ENCODE measurements at regions not wholly inside any gene's neighbourhood (a gene's known extent, or its start where the extent isn't known, plus 50 kb on each side); places are given as distances from the start of the nearest gene placed in this dataset.

DNA sequence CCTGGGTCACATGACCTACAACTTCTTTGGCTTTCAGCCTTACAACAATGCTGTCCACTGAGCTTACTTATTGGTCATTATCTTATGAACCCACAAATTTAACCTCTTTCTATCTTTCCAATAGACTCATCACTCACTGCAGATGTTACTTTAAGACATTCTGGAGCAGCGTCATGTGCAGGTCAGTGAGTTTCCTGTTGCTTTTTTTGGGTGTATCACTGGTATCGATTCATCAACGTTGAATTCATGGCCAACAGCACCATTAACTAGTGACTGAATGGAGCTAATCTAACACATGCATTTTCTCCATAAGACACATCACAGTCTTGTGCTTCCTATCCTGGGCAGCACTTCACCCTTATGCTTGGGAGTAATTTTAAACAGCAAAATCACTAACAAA lies 672.6 kb upstream of the CDH18 start:
- no peak overlapping the region for H3K27ac ChIP-seq
- H3K4me3 ChIP-seq: no peak overlapping the region
- H3K27me3 ChIP-seq: no peaks in the 10 kb centered on the region
- TF ChIP-seq POLR2A (IDR thresholded peaks at IDR 0.05) (no peak), POLR2AphosphoS5 (IDR thresholded peaks at IDR 0.05) (no peak), EP300 (IDR thresholded peaks at IDR 0.05) (no peak)
- TF ChIP-seq, protein P1, sequence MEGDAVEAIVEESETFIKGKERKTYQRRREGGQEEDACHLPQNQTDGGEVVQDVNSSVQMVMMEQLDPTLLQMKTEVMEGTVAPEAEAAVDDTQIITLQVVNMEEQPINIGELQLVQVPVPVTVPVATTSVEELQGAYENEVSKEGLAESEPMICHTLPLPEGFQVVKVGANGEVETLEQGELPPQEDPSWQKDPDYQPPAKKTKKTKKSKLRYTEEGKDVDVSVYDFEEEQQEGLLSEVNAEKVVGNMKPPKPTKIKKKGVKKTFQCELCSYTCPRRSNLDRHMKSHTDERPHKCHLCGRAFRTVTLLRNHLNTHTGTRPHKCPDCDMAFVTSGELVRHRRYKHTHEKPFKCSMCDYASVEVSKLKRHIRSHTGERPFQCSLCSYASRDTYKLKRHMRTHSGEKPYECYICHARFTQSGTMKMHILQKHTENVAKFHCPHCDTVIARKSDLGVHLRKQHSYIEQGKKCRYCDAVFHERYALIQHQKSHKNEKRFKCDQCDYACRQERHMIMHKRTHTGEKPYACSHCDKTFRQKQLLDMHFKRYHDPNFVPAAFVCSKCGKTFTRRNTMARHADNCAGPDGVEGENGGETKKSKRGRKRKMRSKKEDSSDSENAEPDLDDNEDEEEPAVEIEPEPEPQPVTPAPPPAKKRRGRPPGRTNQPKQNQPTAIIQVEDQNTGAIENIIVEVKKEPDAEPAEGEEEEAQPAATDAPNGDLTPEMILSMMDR (IDR thresholded peaks at IDR 0.05): no peak
- 43 to 67% methylated on average over 3 of the region's 3 CpGs for WGBS, 2 donors (ENCODE audit: low coverage in 1 of 2)
- H3K9me3 ChIP-seq: no peaks in the 10 kb centered on the region
- no peaks in the 10 kb centered on the region for H3K36me3 ChIP-seq
- H3K4me1 ChIP-seq: no peaks in the 10 kb centered on the region
- no peak for ATAC-seq

DNA sequence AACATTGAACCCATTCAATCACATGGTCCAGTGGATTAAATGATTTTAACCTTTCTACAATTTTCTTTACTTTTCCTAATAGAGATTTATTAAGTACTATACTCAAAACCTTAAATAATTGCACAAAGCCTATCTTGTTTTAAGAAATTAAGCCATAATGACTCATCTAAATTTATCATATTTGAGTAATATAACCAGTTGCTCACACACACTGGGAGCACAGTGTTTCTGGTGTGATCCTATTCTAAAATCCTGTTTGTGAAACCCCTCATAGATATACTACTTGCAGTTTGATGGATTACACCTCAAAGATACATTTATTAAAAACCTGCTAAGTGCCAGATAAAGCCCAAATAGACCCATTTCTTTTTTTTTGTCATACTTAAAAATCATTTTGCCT lies 668.3 kb upstream of the CDH18 start:
- ATAC-seq: no peak
- Histone ChIP-seq H3K4me1 (no peaks in the 10 kb centered on the region), H3K9me3 (peaks cover 0 to 3% (median 0%) of the 10 kb centered on the region in 3 donors), H3K4me3 (no peak overlapping the region), H3K27me3 (no peaks in the 10 kb centered on the region), H3K27ac (no peak overlapping the region), H3K36me3 (no peaks in the 10 kb centered on the region)
- TF ChIP-seq EP300 (IDR thresholded peaks at IDR 0.05) (no peak), POLR2A (IDR thresholded peaks at IDR 0.05) (no peak), POLR2AphosphoS5 (IDR thresholded peaks at IDR 0.05) (no peak)
- TF ChIP-seq, protein P1 (IDR thresholded peaks at IDR 0.05): no peak

DNA sequence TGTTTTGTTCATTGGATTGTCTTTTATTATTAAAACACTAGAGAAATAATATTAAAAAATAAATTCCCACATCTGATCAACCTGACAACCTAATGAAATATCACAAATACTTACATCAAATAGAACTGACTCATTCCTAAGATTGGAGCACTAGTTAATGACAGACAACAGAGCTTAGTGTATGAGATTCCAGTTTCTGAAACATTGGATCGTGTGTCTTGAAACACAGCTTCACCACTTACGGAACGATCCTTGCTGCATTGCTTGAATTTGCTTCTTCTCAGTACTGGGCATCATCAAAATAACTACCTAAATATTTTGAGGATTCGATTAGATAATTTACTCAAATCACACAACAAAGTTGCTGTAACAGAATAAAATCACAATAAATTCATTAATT lies 667.2 kb upstream of the CDH18 start:
- no peak for ATAC-seq
- no peak overlapping the region for H3K4me3 ChIP-seq
- H3K36me3 ChIP-seq: no peaks in the 10 kb centered on the region
- peaks cover 0 to 3% (median 0%) of the 10 kb centered on the region in 3 donors for H3K9me3 ChIP-seq
- H3K27ac ChIP-seq: no peak overlapping the region
- no peaks in the 10 kb centered on the region for H3K4me1 ChIP-seq
- TF ChIP-seq EP300 (IDR thresholded peaks at IDR 0.05) (no peak), POLR2A (IDR thresholded peaks at IDR 0.05) (no peak), POLR2AphosphoS5 (IDR thresholded peaks at IDR 0.05) (no peak)
- H3K27me3 ChIP-seq: no peaks in the 10 kb centered on the region
- WGBS, 2 donors (ENCODE audit: low coverage in 1 of 2): 79 to 82% methylated on average over 4 of the region's 4 CpGs

DNA sequence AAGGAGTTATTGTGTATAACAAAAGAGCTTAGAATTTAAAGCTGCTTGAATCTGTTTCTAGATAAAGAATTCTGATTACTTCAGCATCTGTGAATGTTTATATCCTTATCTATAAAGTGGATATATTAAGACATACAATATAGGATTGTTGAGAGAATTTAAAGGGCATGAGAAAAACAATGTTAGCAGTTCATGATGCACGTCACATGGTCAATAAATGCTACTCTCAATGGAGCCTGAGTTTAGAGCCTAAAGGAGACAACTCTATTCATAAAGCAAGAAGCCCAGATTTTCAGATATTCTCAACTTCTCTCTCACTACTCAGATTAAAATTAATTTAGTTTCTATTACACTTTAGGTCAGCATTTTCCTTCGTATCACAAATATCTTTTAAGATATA lies 666.7 kb upstream of the CDH18 start:
- Histone ChIP-seq H3K9me3 (peaks cover 0 to 3% (median 0%) of the 10 kb centered on the region in 3 donors), H3K36me3 (no peaks in the 10 kb centered on the region), H3K27ac (no peak overlapping the region), H3K4me1 (no peaks in the 10 kb centered on the region), H3K4me3 (no peak overlapping the region), H3K27me3 (no peaks in the 10 kb centered on the region)
- WGBS, 2 donors (ENCODE audit: low coverage in 1 of 2): 39 to 59% methylated on average over 2 of the region's 2 CpGs
- ATAC-seq: no peak
- no peak for TF ChIP-seq POLR2A (IDR thresholded peaks at IDR 0.05)
- no peak for TF ChIP-seq EP300 (IDR thresholded peaks at IDR 0.05)
- TF ChIP-seq POLR2AphosphoS5 (IDR thresholded peaks at IDR 0.05): no peak
- TF ChIP-seq, protein P1 (IDR thresholded peaks at IDR 0.05): no peak

DNA sequence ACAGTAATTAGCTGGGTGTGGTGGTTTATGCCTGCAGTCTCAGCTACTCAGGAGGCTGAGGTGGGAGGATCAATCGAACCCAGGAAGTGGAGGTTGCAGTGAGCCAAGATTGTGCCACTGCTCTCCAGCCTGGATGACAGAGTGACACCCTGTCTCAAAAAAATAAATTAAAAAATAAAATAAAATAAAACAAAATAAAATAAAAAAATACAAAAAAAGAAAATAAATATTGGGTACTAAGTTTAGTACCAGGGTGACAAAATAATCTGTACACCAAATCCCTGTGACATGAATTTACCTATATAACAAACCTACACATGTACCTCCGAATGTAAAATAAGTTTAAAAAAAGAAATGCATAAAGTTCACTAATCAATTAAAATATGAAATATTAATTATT lies 666.0 kb upstream of the CDH18 start:
- Histone ChIP-seq H3K36me3 (no peaks in the 10 kb centered on the region), H3K27ac (no peak overlapping the region), H3K9me3 (peaks cover 0 to 3% (median 0%) of the 10 kb centered on the region in 3 donors), H3K27me3 (no peaks in the 10 kb centered on the region), H3K4me3 (no peak overlapping the region), H3K4me1 (no peaks in the 10 kb centered on the region)
- no peak for ATAC-seq
- no peak for TF ChIP-seq POLR2AphosphoS5 (IDR thresholded peaks at IDR 0.05)
- TF ChIP-seq, protein P1 (IDR thresholded peaks at IDR 0.05): no peak
- no peak for TF ChIP-seq EP300 (IDR thresholded peaks at IDR 0.05)
- TF ChIP-seq POLR2A (IDR thresholded peaks at IDR 0.05): no peak
- whole genome bisulfite sequencing, 2 donors (ENCODE audit: low coverage in 1 of 2): 74 to 91% methylated on average over 1 to 2 of the region's 2 CpGs
